ENCODE measurements at regions not wholly inside any gene's neighbourhood (a gene's known extent, or its start where the extent isn't known, plus 50 kb on each side); places are given as distances from the start of the nearest gene placed in this dataset.

- Mint-ChIP-seq H3K9me3 (no peaks in the 10 kb centered on the region), H3K27me3 (no peaks in the 10 kb centered on the region)
- ATAC-seq (replicated peaks) = no peak
These were observed 299.2 kb downstream of the USP25 start for GRCh38 chr21:16028941-16029464.

GRCh38 chr21:16033193-16033592, 303.4 kb downstream of the USP25 start:
- Mint-ChIP-seq H3K27ac (no peak overlapping the region), H3K27me3 (no peaks in the 10 kb centered on the region), H3K36me3 (ENCODE audit: insufficient read depth) (no peaks in the 10 kb centered on the region)

More at GRCh38 chr21:16028941-16029464, 299.2 kb downstream of the USP25 start:
- H3K36me3 Mint-ChIP-seq (ENCODE audit: insufficient read depth) = no peaks in the 10 kb centered on the region
- no peak overlapping the region for H3K4me3 Mint-ChIP-seq
- DNase-seq = no peak
- H3K4me1 Mint-ChIP-seq (ENCODE audit: low read depth in 2 of 2) = no peaks in the 10 kb centered on the region
- no peak overlapping the region for H3K27ac Mint-ChIP-seq

GRCh38 chr21:16034446-16035190, 304.8 kb downstream of the USP25 start:
- H3K4me3 Mint-ChIP-seq = no peak overlapping the region
- H3K27ac Mint-ChIP-seq = no peak overlapping the region
- no peak for DNase-seq
- no peaks in the 10 kb centered on the region for H3K27me3 Mint-ChIP-seq
- H3K36me3 Mint-ChIP-seq (ENCODE audit: insufficient read depth) = no peaks in the 10 kb centered on the region
- H3K9me3 Mint-ChIP-seq = no peaks in the 10 kb centered on the region
- ATAC-seq (replicated peaks) = no peak
- H3K4me1 Mint-ChIP-seq (ENCODE audit: low read depth in 2 of 2) = no peaks in the 10 kb centered on the region

More at GRCh38 chr21:16033193-16033592, 303.4 kb downstream of the USP25 start:
- ATAC-seq (replicated peaks) = no peak
- Mint-ChIP-seq H3K9me3 (no peaks in the 10 kb centered on the region), H3K4me1 (ENCODE audit: low read depth in 2 of 2) (no peaks in the 10 kb centered on the region), H3K4me3 (no peak overlapping the region)
- DNase-seq = no peak

- H3K36me3 Mint-ChIP-seq (ENCODE audit: insufficient read depth) = no peaks in the 10 kb centered on the region
- DNase-seq = no peak
- H3K4me1 Mint-ChIP-seq (ENCODE audit: low read depth in 2 of 2) = no peaks in the 10 kb centered on the region
These were observed 307.7 kb downstream of the USP25 start for GRCh38 chr21:16037421-16037955.

GRCh38 chr21:16040601-16041000, 310.8 kb downstream of the USP25 start:
- ATAC-seq (replicated peaks) (no peak), DNase-seq (no peak)
- Mint-ChIP-seq H3K27ac (no peak overlapping the region), H3K4me1 (ENCODE audit: low read depth in 2 of 2) (no peaks in the 10 kb centered on the region), H3K27me3 (no peaks in the 10 kb centered on the region), H3K9me3 (no peaks in the 10 kb centered on the region), H3K4me3 (no peak overlapping the region), H3K36me3 (ENCODE audit: insufficient read depth) (no peaks in the 10 kb centered on the region)

More at GRCh38 chr21:16037421-16037955, 307.7 kb downstream of the USP25 start:
- no peaks in the 10 kb centered on the region for H3K27me3 Mint-ChIP-seq
- no peak for ATAC-seq (replicated peaks)
- no peaks in the 10 kb centered on the region for H3K9me3 Mint-ChIP-seq
- no peak overlapping the region for H3K27ac Mint-ChIP-seq
- no peak overlapping the region for H3K4me3 Mint-ChIP-seq

- Mint-ChIP-seq H3K4me3 (no peak overlapping the region), H3K36me3 (ENCODE audit: insufficient read depth) (no peaks in the 10 kb centered on the region)
- DNase-seq = no peak
These were observed 314.9 kb downstream of the USP25 start for GRCh38 chr21:16044676-16045075.

GRCh38 chr21:16046656-16047330, 317.0 kb downstream of the USP25 start:
- no peak overlapping the region for H3K27ac Mint-ChIP-seq
- no peaks in the 10 kb centered on the region for H3K27me3 Mint-ChIP-seq
- no peaks in the 10 kb centered on the region for H3K36me3 Mint-ChIP-seq (ENCODE audit: insufficient read depth)
- no peak overlapping the region for H3K4me3 Mint-ChIP-seq
- no peaks in the 10 kb centered on the region for H3K4me1 Mint-ChIP-seq (ENCODE audit: low read depth in 2 of 2)
- ATAC-seq (replicated peaks) (no peak), DNase-seq (no peak)
- no peaks in the 10 kb centered on the region for H3K9me3 Mint-ChIP-seq

More at GRCh38 chr21:16044676-16045075, 314.9 kb downstream of the USP25 start:
- H3K27me3 Mint-ChIP-seq = no peaks in the 10 kb centered on the region
- no peaks in the 10 kb centered on the region for H3K4me1 Mint-ChIP-seq (ENCODE audit: low read depth in 2 of 2)
- H3K9me3 Mint-ChIP-seq = no peaks in the 10 kb centered on the region
- no peak for ATAC-seq (replicated peaks)
- no peak overlapping the region for H3K27ac Mint-ChIP-seq

- ATAC-seq (replicated peaks) (no peak), DNase-seq (no peak)
- H3K4me3 Mint-ChIP-seq = no peak overlapping the region
- no peaks in the 10 kb centered on the region for H3K27me3 Mint-ChIP-seq
- H3K4me1 Mint-ChIP-seq (ENCODE audit: low read depth in 2 of 2) = no peaks in the 10 kb centered on the region
- H3K27ac Mint-ChIP-seq = no peak overlapping the region
- no peaks in the 10 kb centered on the region for H3K36me3 Mint-ChIP-seq (ENCODE audit: insufficient read depth)
- no peaks in the 10 kb centered on the region for H3K9me3 Mint-ChIP-seq
These were observed 318.1 kb downstream of the USP25 start for GRCh38 chr21:16047904-16048303.

GRCh38 chr21:16055014-16055413, 325.2 kb downstream of the USP25 start:
- DNase-seq = no peak
- no peak for ATAC-seq (replicated peaks)
- Mint-ChIP-seq H3K27me3 (no peaks in the 10 kb centered on the region), H3K4me1 (ENCODE audit: low read depth in 2 of 2) (no peaks in the 10 kb centered on the region), H3K9me3 (no peaks in the 10 kb centered on the region), H3K27ac (no peak overlapping the region), H3K4me3 (no peak overlapping the region), H3K36me3 (ENCODE audit: insufficient read depth) (no peaks in the 10 kb centered on the region)

GRCh38 chr21:16058896-16059295, 329.1 kb downstream of the USP25 start:
- Mint-ChIP-seq H3K9me3 (no peaks in the 10 kb centered on the region), H3K4me3 (no peak overlapping the region), H3K4me1 (ENCODE audit: low read depth in 2 of 2) (no peaks in the 10 kb centered on the region), H3K36me3 (ENCODE audit: insufficient read depth) (peaks cover 4% of the 10 kb centered on the region), H3K27me3 (no peaks in the 10 kb centered on the region), H3K27ac (no peak overlapping the region)
- no peak for DNase-seq
- no peak for ATAC-seq (replicated peaks)

- Mint-ChIP-seq H3K4me1 (ENCODE audit: low read depth in 2 of 2) (no peaks in the 10 kb centered on the region), H3K36me3 (ENCODE audit: insufficient read depth) (peaks cover 4% of the 10 kb centered on the region), H3K9me3 (no peaks in the 10 kb centered on the region), H3K27ac (no peak overlapping the region), H3K4me3 (no peak overlapping the region), H3K27me3 (no peaks in the 10 kb centered on the region)
- no peak for ATAC-seq (replicated peaks)
- DNase-seq = no peak
These were observed 330.2 kb downstream of the USP25 start for GRCh38 chr21:16059981-16060380.

GRCh38 chr21:16061194-16061593, 331.4 kb downstream of the USP25 start:
- Mint-ChIP-seq H3K4me3 (no peak overlapping the region), H3K27ac (no peak overlapping the region), H3K4me1 (ENCODE audit: low read depth in 2 of 2) (no peaks in the 10 kb centered on the region), H3K9me3 (no peaks in the 10 kb centered on the region), H3K27me3 (no peaks in the 10 kb centered on the region), H3K36me3 (ENCODE audit: insufficient read depth) (peaks cover 4% of the 10 kb centered on the region)
- DNase-seq (no peak), ATAC-seq (replicated peaks) (no peak)

- H3K9me3 Mint-ChIP-seq = no peaks in the 10 kb centered on the region
- DNase-seq (no peak), ATAC-seq (replicated peaks) (no peak)
- no peak overlapping the region for H3K4me3 Mint-ChIP-seq
- H3K36me3 Mint-ChIP-seq (ENCODE audit: insufficient read depth) = no peaks in the 10 kb centered on the region
- no peaks in the 10 kb centered on the region for H3K27me3 Mint-ChIP-seq
- no peaks in the 10 kb centered on the region for H3K4me1 Mint-ChIP-seq (ENCODE audit: low read depth in 2 of 2)
- H3K27ac Mint-ChIP-seq = no peak overlapping the region
These were observed 339.7 kb downstream of the USP25 start for GRCh38 chr21:16069178-16070112.

Measured in effector memory CD8-positive, alpha-beta T cell (primary cell).